CD4-positive, alpha-beta memory T cell (primary cell): ENCODE measurements at regions not wholly inside any gene's neighbourhood (a gene's known extent, or its start where the extent isn't known, plus 50 kb on each side); places are given as distances from the start of the nearest gene placed in this dataset.

Experiments
- CTCF ChIA-PET: fragments of 350-600 bp; sonication (Branson Sonifier 250); formaldehyde crosslinking; loops from one replicate; lab custom pipeline; 2021; ENCODE audit warnings: inconsistent platforms; ENCODE audit not compliant: partially characterized antibody; lab: Charles Lee
- POLR2A ChIA-PET: fragments of 350-600 bp; sonication (Branson Sonifier 250); formaldehyde crosslinking; loops from one replicate; lab custom pipeline; 2021; ENCODE audit not compliant: partially characterized antibody; lab: Charles Lee
- DNase-seq, 5 donors: peaks; one replicate each; pipeline versions ENCODE4 v3.0.0 to v3.0.0-alpha.2; 2020 to 2022; ENCODE audit warnings: mixed read lengths in 1 of 5
- H3K27ac ChIP-seq: one replicate; pipeline ENCODE4 v1.7.0; 2013; ENCODE audit warnings: low read depth, low read length
- H3K27me3 ChIP-seq: 2 replicates; pipeline ENCODE4 v1.7.0; 2013; ENCODE audit warnings: mild to moderate bottlenecking, low read length, moderate library complexity; ENCODE audit not compliant: insufficient read depth
- H3K36me3 ChIP-seq: 2 replicates; pipeline ENCODE4 v1.7.0; 2013; ENCODE audit warnings: mild to moderate bottlenecking, low read length, moderate library complexity; ENCODE audit not compliant: insufficient read depth
- H3K4me1 ChIP-seq: 2 replicates; pipeline ENCODE4 v1.7.0; 2013; ENCODE audit warnings: mild to moderate bottlenecking, low read length, moderate library complexity; ENCODE audit not compliant: insufficient read depth
- H3K4me3 ChIP-seq, 2 donors: one replicate each; pipeline ENCODE4 v1.7.0; 2013; ENCODE audit warnings: low read length in 2 of 2, mild to moderate bottlenecking in 1 of 2
- H3K9me3 ChIP-seq, 2 donors: one replicate each; pipeline ENCODE4 v1.7.0; 2013; ENCODE audit warnings: low read length in 2 of 2, control low read depth in 1 of 2; ENCODE audit not compliant: control insufficient read depth in 1 of 2
- H3K27ac Mint-ChIP-seq, 7 donors: one replicate each; pipeline ENCODE4 v1.8.0; 2020 to 2021; ENCODE audit warnings: mixed read lengths in 7 of 7, mild to moderate bottlenecking in 6 of 7, inconsistent platforms in 3 of 7, moderate library complexity in 3 of 7
- H3K27me3 Mint-ChIP-seq, 2 donors: one replicate each; pipeline ENCODE4 v1.8.0; 2020 to 2021; ENCODE audit warnings: mixed read lengths in 2 of 2
- H3K36me3 Mint-ChIP-seq, 2 donors: one replicate each; pipeline ENCODE4 v1.8.0; 2020 to 2021; ENCODE audit warnings: mixed read lengths in 2 of 2, inconsistent platforms in 1 of 2, mild to moderate bottlenecking in 1 of 2
- H3K4me1 Mint-ChIP-seq, 4 donors: one replicate each; pipeline ENCODE4 v1.8.0; 2020 to 2021; ENCODE audit warnings: mixed read lengths in 4 of 4, mild to moderate bottlenecking in 1 of 4
- H3K4me3 Mint-ChIP-seq, 8 donors: one replicate each; pipeline ENCODE4 v1.8.0; 2020 to 2021; ENCODE audit warnings: mixed read lengths in 8 of 8, mild to moderate bottlenecking in 7 of 8, moderate library complexity in 6 of 8, inconsistent platforms in 3 of 8
- H3K9me3 Mint-ChIP-seq, 8 donors: one replicate each; pipeline ENCODE4 v1.8.0; 2020 to 2021; ENCODE audit warnings: mixed read lengths in 8 of 8, mild to moderate bottlenecking in 5 of 8, inconsistent platforms in 3 of 8, moderate library complexity in 1 of 8
- intact Hi-C: fragments of 100-400 bp; cut with micrococcal nuclease; formaldehyde crosslinking; loops from one replicate; pipeline ENCODE4 v1.15.1; 2023

- Mint-ChIP-seq H3K4me3 (no peak overlapping the region), H3K27ac (no peak overlapping the region), H3K4me1 (no peaks in the 10 kb centered on the region), H3K36me3 (no peaks in the 10 kb centered on the region), H3K27me3 (peaks cover 1 to 2% of the 10 kb centered on the region in 2 donors), H3K9me3 (no peaks in the 10 kb centered on the region)
- POLR2A ChIA-PET, result no interaction called here
- H3K9me3 ChIP-seq, result no peaks in the 10 kb centered on the region
- no peak overlapping the region for H3K27ac ChIP-seq
- no peaks in the 10 kb centered on the region for H3K27me3 ChIP-seq
- no peaks in the 10 kb centered on the region for H3K36me3 ChIP-seq
- no peaks in the 10 kb centered on the region for H3K4me1 ChIP-seq
- DNase-seq, result no peak
- CTCF ChIA-PET, result no interaction called here
- H3K4me3 ChIP-seq, result no peak overlapping the region
- intact Hi-C loops, result no loop called here
Observed at GRCh38 chr4:185872747-185873380, 60.9 kb upstream of the SORBS2 start.

- Histone ChIP-seq H3K9me3 (no peaks in the 10 kb centered on the region), H3K4me1 (no peaks in the 10 kb centered on the region), H3K27ac (no peak overlapping the region), H3K4me3 (no peak overlapping the region), H3K27me3 (no peaks in the 10 kb centered on the region), H3K36me3 (no peaks in the 10 kb centered on the region)
- DNase-seq, result no peak
- ChIA-PET CTCF (no interaction called here), POLR2A (no interaction called here)
- Mint-ChIP-seq H3K4me1 (no peaks in the 10 kb centered on the region), H3K27ac (no peak overlapping the region), H3K36me3 (no peaks in the 10 kb centered on the region), H3K9me3 (peaks cover 0 to 6% (median 0%) of the 10 kb centered on the region in 8 donors), H3K4me3 (no peak overlapping the region), H3K27me3 (peaks cover 1 to 2% of the 10 kb centered on the region in 2 donors)
- intact Hi-C loops, result no loop called here
Observed at GRCh38 chr4:185874516-185875230, 62.7 kb upstream of the SORBS2 start.

- H3K4me3 ChIP-seq, result no peak overlapping the region
- H3K4me3 Mint-ChIP-seq, result no peak overlapping the region
- H3K27ac ChIP-seq, result no peak overlapping the region
- no peaks in the 10 kb centered on the region for H3K4me1 ChIP-seq
- H3K27me3 Mint-ChIP-seq, result peaks cover 0 to 1% of the 10 kb centered on the region in 2 donors
- H3K4me1 Mint-ChIP-seq, result no peaks in the 10 kb centered on the region
- intact Hi-C loops, result no loop called here
- no peak overlapping the region for H3K27ac Mint-ChIP-seq
- H3K9me3 Mint-ChIP-seq, result peaks cover 0 to 6% (median 0%) of the 10 kb centered on the region in 8 donors
- H3K27me3 ChIP-seq, result no peaks in the 10 kb centered on the region
- H3K36me3 ChIP-seq, result no peaks in the 10 kb centered on the region
- CTCF ChIA-PET, result no interaction called here
- no peaks in the 10 kb centered on the region for H3K9me3 ChIP-seq
- DNase-seq, result no peak
- H3K36me3 Mint-ChIP-seq, result no peaks in the 10 kb centered on the region
- POLR2A ChIA-PET, result no interaction called here
Observed at GRCh38 chr4:185875316-185875907, 63.4 kb upstream of the SORBS2 start.

- Mint-ChIP-seq H3K4me1 (no peaks in the 10 kb centered on the region), H3K9me3 (peaks cover 0 to 6% (median 0%) of the 10 kb centered on the region in 8 donors), H3K4me3 (peak overlapping the region in 2 of 8 donors; percentile 17 to 65), H3K27ac (peak overlapping the region in 1 of 7 donors; percentile 63), H3K36me3 (no peaks in the 10 kb centered on the region), H3K27me3 (peaks cover 0 to 1% of the 10 kb centered on the region in 2 donors)
- CTCF ChIA-PET, result no interaction called here
- Histone ChIP-seq H3K4me3 (no peak overlapping the region), H3K27ac (no peak overlapping the region), H3K4me1 (no peaks in the 10 kb centered on the region), H3K27me3 (no peaks in the 10 kb centered on the region), H3K36me3 (no peaks in the 10 kb centered on the region), H3K9me3 (no peaks in the 10 kb centered on the region)
- intact Hi-C loops, result no loop called here
- no peak for DNase-seq
- POLR2A ChIA-PET, result no interaction called here
Observed at GRCh38 chr4:185878633-185879032, 66.6 kb upstream of the SORBS2 start.

- no peak overlapping the region for H3K27ac ChIP-seq
- ChIA-PET CTCF (no interaction called here), POLR2A (no interaction called here)
- Mint-ChIP-seq H3K9me3 (peaks cover 0 to 6% (median 0%) of the 10 kb centered on the region in 8 donors), H3K4me3 (no peak overlapping the region), H3K27me3 (peaks cover 0 to 1% of the 10 kb centered on the region in 2 donors), H3K27ac (no peak overlapping the region), H3K36me3 (no peaks in the 10 kb centered on the region), H3K4me1 (no peaks in the 10 kb centered on the region)
- no peaks in the 10 kb centered on the region for H3K4me1 ChIP-seq
- H3K27me3 ChIP-seq, result no peaks in the 10 kb centered on the region
- DNase-seq, result no peak
- H3K4me3 ChIP-seq, result no peak overlapping the region
- H3K9me3 ChIP-seq, result no peaks in the 10 kb centered on the region
- no peaks in the 10 kb centered on the region for H3K36me3 ChIP-seq
- intact Hi-C loops, result no loop called here
Observed at GRCh38 chr4:185879666-185880312, 67.8 kb upstream of the SORBS2 start.

- DNase-seq, result no peak
- ChIA-PET POLR2A (no interaction called here), CTCF (no interaction called here)
- Mint-ChIP-seq H3K9me3 (peaks cover 0 to 6% (median 0%) of the 10 kb centered on the region in 8 donors), H3K27ac (no peak overlapping the region), H3K27me3 (no peaks in the 10 kb centered on the region), H3K4me1 (no peaks in the 10 kb centered on the region), H3K36me3 (no peaks in the 10 kb centered on the region), H3K4me3 (no peak overlapping the region)
- H3K4me1 ChIP-seq, result no peaks in the 10 kb centered on the region
- no peaks in the 10 kb centered on the region for H3K9me3 ChIP-seq
- H3K27me3 ChIP-seq, result no peaks in the 10 kb centered on the region
- no peak overlapping the region for H3K4me3 ChIP-seq
- intact Hi-C loops, result no loop called here
- H3K27ac ChIP-seq, result no peak overlapping the region
- H3K36me3 ChIP-seq, result no peaks in the 10 kb centered on the region
Observed at GRCh38 chr4:185880571-185880970, 68.6 kb upstream of the SORBS2 start.

- Mint-ChIP-seq H3K4me3 (no peak overlapping the region), H3K9me3 (peaks cover 0 to 6% (median 0%) of the 10 kb centered on the region in 8 donors), H3K27ac (no peak overlapping the region), H3K36me3 (no peaks in the 10 kb centered on the region), H3K4me1 (no peaks in the 10 kb centered on the region), H3K27me3 (no peaks in the 10 kb centered on the region)
- H3K9me3 ChIP-seq, result no peaks in the 10 kb centered on the region
- intact Hi-C loops, result no loop called here
- H3K27ac ChIP-seq, result no peak overlapping the region
- no peak overlapping the region for H3K4me3 ChIP-seq
- ChIA-PET POLR2A (no interaction called here), CTCF (no interaction called here)
- no peaks in the 10 kb centered on the region for H3K4me1 ChIP-seq
- no peak for DNase-seq
- H3K27me3 ChIP-seq, result no peaks in the 10 kb centered on the region
- no peaks in the 10 kb centered on the region for H3K36me3 ChIP-seq
Observed at GRCh38 chr4:185881430-185881829, 69.4 kb upstream of the SORBS2 start.
